ENCODE measurements at regions not wholly inside any gene's neighbourhood (a gene's known extent, or its start where the extent isn't known, plus 50 kb on each side); places are given as distances from the start of the nearest gene placed in this dataset.

GRCh38 chr14:82537831-82538230, 1004.2 kb upstream of the SEL1L start:
- H3K4me2 ChIP-seq (ENCODE audit: low read length): no peak overlapping the region
- H3K36me3 ChIP-seq (ENCODE audit: insufficient read depth, low read length): no peaks in the 10 kb centered on the region
- H3K9me3 ChIP-seq (ENCODE audit: low read length): no peaks in the 10 kb centered on the region
- CTCF ChIA-PET (ENCODE audit: unreplicated experiment): no interaction called here
- no peaks in the 10 kb centered on the region for H3K4me1 ChIP-seq (ENCODE audit: insufficient read depth, low read length, poor library complexity, severe bottlenecking)
- no TSS peak for BruUV-seq (replicated peaks)
- H3K4me3 ChIP-seq (ENCODE audit: low read depth, low read length, poor library complexity, severe bottlenecking): no peak overlapping the region
- DNase-seq (ENCODE audit: low spot score): no peak
- H2AFZ ChIP-seq (ENCODE audit: low read length): no peak overlapping the region
- H4K20me1 ChIP-seq (ENCODE audit: insufficient read depth, low read length): no peaks in the 10 kb centered on the region
- TF ChIP-seq EZH2phosphoT487 (IDR thresholded peaks at IDR 0.05; ENCODE audit: borderline replicate concordance, low read depth, low read length): no peak
- TF ChIP-seq CTCF (conservative IDR thresholded peaks at IDR 0.05; ENCODE audit: low read length): no peak
- POLR2A ChIA-PET: interaction anchor here (0.7 kb wide), 1 partner anchor 226 kb away, joined by 3 read pairs; no protein-coding TSS in a partner anchor
- intact Hi-C loops (cut with micrococcal nuclease; ENCODE audit: unreplicated experiment): no loop called here
- H3K27ac ChIP-seq (ENCODE audit: low read depth, low read length, poor library complexity, severe bottlenecking): no peak overlapping the region
- H3K79me2 ChIP-seq (ENCODE audit: insufficient read depth, low read depth, low read length): no peaks in the 10 kb centered on the region
- H3K9me2 ChIP-seq (ENCODE audit: insufficient read depth, low read length): no peaks in the 10 kb centered on the region

- Histone ChIP-seq H3K4me2 (ENCODE audit: low read length) (no peak overlapping the region), H3K4me3 (ENCODE audit: low read depth, low read length, poor library complexity, severe bottlenecking) (no peak overlapping the region), H3K27ac (ENCODE audit: low read depth, low read length, poor library complexity, severe bottlenecking) (no peak overlapping the region), H3K9me3 (ENCODE audit: low read length) (no peaks in the 10 kb centered on the region), H3K4me1 (ENCODE audit: insufficient read depth, low read length, poor library complexity, severe bottlenecking) (no peaks in the 10 kb centered on the region), H3K79me2 (ENCODE audit: insufficient read depth, low read depth, low read length) (no peaks in the 10 kb centered on the region), H4K20me1 (ENCODE audit: insufficient read depth, low read length) (no peaks in the 10 kb centered on the region), H2AFZ (ENCODE audit: low read length) (no peak overlapping the region), H3K36me3 (ENCODE audit: insufficient read depth, low read length) (no peaks in the 10 kb centered on the region), H3K9me2 (ENCODE audit: insufficient read depth, low read length) (no peaks in the 10 kb centered on the region)
- DNase-seq (ENCODE audit: low spot score): no peak
- CTCF ChIA-PET (ENCODE audit: unreplicated experiment): no interaction called here
- TF ChIP-seq CTCF (conservative IDR thresholded peaks at IDR 0.05; ENCODE audit: low read length) (no peak), EZH2phosphoT487 (IDR thresholded peaks at IDR 0.05; ENCODE audit: borderline replicate concordance, low read depth, low read length) (no peak)
- POLR2A ChIA-PET: no interaction called here
- BruUV-seq (replicated peaks): no TSS peak
- intact Hi-C loops (cut with micrococcal nuclease; ENCODE audit: unreplicated experiment): no loop called here
Measured at GRCh38 chr14:82546401-82546800, 1012.7 kb upstream of the SEL1L start.

GRCh38 chr14:82549306-82549990, 1015.8 kb upstream of the SEL1L start:
- intact Hi-C loops (cut with micrococcal nuclease; ENCODE audit: unreplicated experiment): no loop called here
- Histone ChIP-seq H3K9me3 (ENCODE audit: low read length) (no peaks in the 10 kb centered on the region), H3K36me3 (ENCODE audit: insufficient read depth, low read length) (no peaks in the 10 kb centered on the region), H3K27ac (ENCODE audit: low read depth, low read length, poor library complexity, severe bottlenecking) (no peak overlapping the region), H3K79me2 (ENCODE audit: insufficient read depth, low read depth, low read length) (no peaks in the 10 kb centered on the region), H3K9me2 (ENCODE audit: insufficient read depth, low read length) (no peaks in the 10 kb centered on the region), H4K20me1 (ENCODE audit: insufficient read depth, low read length) (no peaks in the 10 kb centered on the region), H3K4me2 (ENCODE audit: low read length) (no peak overlapping the region), H3K4me1 (ENCODE audit: insufficient read depth, low read length, poor library complexity, severe bottlenecking) (no peaks in the 10 kb centered on the region), H3K4me3 (ENCODE audit: low read depth, low read length, poor library complexity, severe bottlenecking) (no peak overlapping the region), H2AFZ (ENCODE audit: low read length) (no peak overlapping the region)
- no peak for TF ChIP-seq CTCF (conservative IDR thresholded peaks at IDR 0.05; ENCODE audit: low read length)
- no peak for TF ChIP-seq EZH2phosphoT487 (IDR thresholded peaks at IDR 0.05; ENCODE audit: borderline replicate concordance, low read depth, low read length)
- DNase-seq (ENCODE audit: low spot score): no peak
- no TSS peak for BruUV-seq (replicated peaks)
- ChIA-PET CTCF (ENCODE audit: unreplicated experiment) (no interaction called here), POLR2A (no interaction called here)

Measured in OCI-LY7 (cell line).